DND-41 (cell line): ENCODE measurements at regions not wholly inside any gene's neighbourhood (a gene's known extent, or its start where the extent isn't known, plus 50 kb on each side); places are given as distances from the start of the nearest gene placed in this dataset.

ENCODE experiments used
- ATAC-seq: fragments of 200-7000 bp; cut with Tn5 transposase; 3 replicates; pipeline ENCODE4 v1.9.1; 2021; ENCODE audit warnings: low read depth; ENCODE audit not compliant: insufficient read depth
- DNase-seq: peaks from one replicate; pipeline ENCODE4 v3.0.0-alpha.2; 2020
- H2AFZ ChIP-seq: 2 replicates; pipeline ENCODE4 v1.6.0; 2012; ENCODE audit warnings: low read depth, low read length
- H3K27ac ChIP-seq: 2 replicates; pipeline ENCODE4 v1.5.1; 2012; ENCODE audit warnings: low read length, inconsistent platforms
- H3K27me3 ChIP-seq: fragments of 200-600 bp; sonication (generic); 2 replicates; pipeline ENCODE4 v1.6.0; 2012; ENCODE audit warnings: low read length, mild to moderate bottlenecking, inconsistent platforms; ENCODE audit not compliant: insufficient read depth, poor library complexity
- H3K36me3 ChIP-seq: 2 replicates; pipeline ENCODE4 v1.5.1; 2012; ENCODE audit warnings: low read length, inconsistent platforms; ENCODE audit not compliant: insufficient read depth
- H3K4me1 ChIP-seq: 2 replicates; pipeline ENCODE4 v1.5.1; 2012; ENCODE audit warnings: mild to moderate bottlenecking, low read length; ENCODE audit not compliant: insufficient read depth
- H3K4me2 ChIP-seq: 2 replicates; pipeline ENCODE4 v1.6.0; 2012; ENCODE audit warnings: mild to moderate bottlenecking, moderate library complexity, low read length, inconsistent platforms; ENCODE audit not compliant: insufficient read depth
- H3K4me3 ChIP-seq, 2 experiments: fragments of 200-600 bp in 1 of 2; shearing (Covaris generic) in 1 of 2; 2 replicates each; pipeline ENCODE4 v1.5.1; 2012 to 2016; ENCODE audit warnings: inconsistent platforms in 2 of 2, low read length in 2 of 2, mild to moderate bottlenecking in 2 of 2, low read depth in 1 of 2, moderate library complexity in 1 of 2
- H3K79me2 ChIP-seq: 2 replicates; pipeline ENCODE4 v1.6.0; 2012; ENCODE audit warnings: low read length, inconsistent platforms; ENCODE audit not compliant: insufficient read depth
- H3K9ac ChIP-seq: 2 replicates; pipeline ENCODE4 v1.6.0; 2012; ENCODE audit warnings: low read depth, mild to moderate bottlenecking, inconsistent platforms, low read length, moderate library complexity
- H3K9me3 ChIP-seq: 2 replicates; pipeline ENCODE4 v1.5.1; 2012; ENCODE audit warnings: low read length, moderate library complexity, mild to moderate bottlenecking, inconsistent platforms; ENCODE audit not compliant: insufficient read depth, severe bottlenecking
- H4K20me1 ChIP-seq: 2 replicates; pipeline ENCODE4 v1.6.0; 2012; ENCODE audit warnings: low read length; ENCODE audit not compliant: insufficient read depth
- EZH2 ChIP-seq: IDR thresholded peaks from 3 replicates; pipeline ENCODE4 v1.6.1; 2012; ENCODE audit warnings: borderline replicate concordance, low read depth, mild to moderate bottlenecking, moderate library complexity, low read length, inconsistent platforms; ENCODE audit not compliant: severe bottlenecking
- TF ChIP-seq, protein P1 (sequence below): IDR thresholded peaks from 2 replicates; pipeline ENCODE4 v1.5.1; 2012; ENCODE audit warnings: borderline replicate concordance, low read length, moderate library complexity, mild to moderate bottlenecking; ENCODE audit not compliant: poor library complexity, severe bottlenecking; ENCODE audit errors: extremely low read depth

- Histone ChIP-seq H4K20me1 (no peaks in the 10 kb centered on the region), H3K27me3 (no peaks in the 10 kb centered on the region), H3K9ac (no peak overlapping the region), H3K4me1 (peaks cover 37% of the 10 kb centered on the region), H3K9me3 (no peaks in the 10 kb centered on the region), H3K79me2 (no peaks in the 10 kb centered on the region), H3K4me3 (no peak overlapping the region), H3K36me3 (no peaks in the 10 kb centered on the region), H3K4me2 (no peak overlapping the region), H3K27ac (no peak overlapping the region), H2AFZ (no peak overlapping the region)
- DNase-seq (no peak), ATAC-seq (no peak)
- TF ChIP-seq, protein P1, sequence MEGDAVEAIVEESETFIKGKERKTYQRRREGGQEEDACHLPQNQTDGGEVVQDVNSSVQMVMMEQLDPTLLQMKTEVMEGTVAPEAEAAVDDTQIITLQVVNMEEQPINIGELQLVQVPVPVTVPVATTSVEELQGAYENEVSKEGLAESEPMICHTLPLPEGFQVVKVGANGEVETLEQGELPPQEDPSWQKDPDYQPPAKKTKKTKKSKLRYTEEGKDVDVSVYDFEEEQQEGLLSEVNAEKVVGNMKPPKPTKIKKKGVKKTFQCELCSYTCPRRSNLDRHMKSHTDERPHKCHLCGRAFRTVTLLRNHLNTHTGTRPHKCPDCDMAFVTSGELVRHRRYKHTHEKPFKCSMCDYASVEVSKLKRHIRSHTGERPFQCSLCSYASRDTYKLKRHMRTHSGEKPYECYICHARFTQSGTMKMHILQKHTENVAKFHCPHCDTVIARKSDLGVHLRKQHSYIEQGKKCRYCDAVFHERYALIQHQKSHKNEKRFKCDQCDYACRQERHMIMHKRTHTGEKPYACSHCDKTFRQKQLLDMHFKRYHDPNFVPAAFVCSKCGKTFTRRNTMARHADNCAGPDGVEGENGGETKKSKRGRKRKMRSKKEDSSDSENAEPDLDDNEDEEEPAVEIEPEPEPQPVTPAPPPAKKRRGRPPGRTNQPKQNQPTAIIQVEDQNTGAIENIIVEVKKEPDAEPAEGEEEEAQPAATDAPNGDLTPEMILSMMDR: no peak
- TF ChIP-seq EZH2: no peak
These were observed 738.0 kb upstream of the ZEB2 start for GRCh38 chr2:145257931-145258330.

- Histone ChIP-seq H2AFZ (no peak overlapping the region), H3K79me2 (no peaks in the 10 kb centered on the region), H3K4me1 (peaks cover 37% of the 10 kb centered on the region), H3K27me3 (no peaks in the 10 kb centered on the region), H3K4me2 (no peak overlapping the region), H3K9me3 (no peaks in the 10 kb centered on the region), H4K20me1 (no peaks in the 10 kb centered on the region), H3K27ac (no peak overlapping the region), H3K9ac (no peak overlapping the region), H3K4me3 (no peak overlapping the region), H3K36me3 (no peaks in the 10 kb centered on the region)
- TF ChIP-seq, protein P1: no peak
- no peak for TF ChIP-seq EZH2
- ATAC-seq: no peak
- DNase-seq: no peak
These were observed 736.6 kb upstream of the ZEB2 start for GRCh38 chr2:145256551-145256950.

- DNase-seq (no peak), ATAC-seq (no peak)
- Histone ChIP-seq H3K36me3 (no peaks in the 10 kb centered on the region), H3K27me3 (no peaks in the 10 kb centered on the region), H2AFZ (no peak overlapping the region), H3K4me3 (no peak overlapping the region), H3K27ac (no peak overlapping the region), H3K4me1 (peaks cover 19% of the 10 kb centered on the region), H3K79me2 (no peaks in the 10 kb centered on the region), H3K9me3 (no peaks in the 10 kb centered on the region), H3K4me2 (no peak overlapping the region), H3K9ac (no peak overlapping the region), H4K20me1 (no peaks in the 10 kb centered on the region)
- TF ChIP-seq, protein P1: no peak
These were observed 734.4 kb upstream of the ZEB2 start for GRCh38 chr2:145254291-145254690.

- DNase-seq (no peak), ATAC-seq (no peak)
- TF ChIP-seq, protein P1: no peak
- TF ChIP-seq EZH2: no peak
- peaks cover 11% of the 10 kb centered on the region for H3K4me1 ChIP-seq
- no peak overlapping the region for H2AFZ ChIP-seq
- no peak overlapping the region for H3K27ac ChIP-seq
- no peaks in the 10 kb centered on the region for H4K20me1 ChIP-seq
- H3K9me3 ChIP-seq: no peaks in the 10 kb centered on the region
- no peak overlapping the region for H3K4me3 ChIP-seq
- H3K36me3 ChIP-seq: no peaks in the 10 kb centered on the region
- no peak overlapping the region for H3K4me2 ChIP-seq
- no peaks in the 10 kb centered on the region for H3K79me2 ChIP-seq
- H3K9ac ChIP-seq: no peak overlapping the region
- no peaks in the 10 kb centered on the region for H3K27me3 ChIP-seq
These were observed 733.6 kb upstream of the ZEB2 start for GRCh38 chr2:145253492-145253891.
